ENCODE measurements at regions not wholly inside any gene's neighbourhood (a gene's known extent, or its start where the extent isn't known, plus 50 kb on each side); places are given as distances from the start of the nearest gene placed in this dataset.

- no peak for TF ChIP-seq CTCF (IDR thresholded peaks at IDR 0.05; ENCODE audit: insufficient read depth, low read depth, low read length)
- DNase-seq (ENCODE audit: low read depth) = no peak
Observed at GRCh38 chr18:10111944-10112343, 198.1 kb downstream of the VAPA start.

GRCh38 chr18:10113121-10114022 is 199.6 kb downstream of the VAPA start:
- H3K4me3 ChIP-seq (ENCODE audit: low read depth, low read length) = no peak overlapping the region
- peak; percentile 92 for DNase-seq (ENCODE audit: low read depth)
- TF ChIP-seq CTCF (IDR thresholded peaks at IDR 0.05; ENCODE audit: insufficient read depth, low read depth, low read length) = no peak

More at GRCh38 chr18:10111944-10112343, 198.1 kb downstream of the VAPA start:
- H3K4me3 ChIP-seq (ENCODE audit: low read depth, low read length) = no peak overlapping the region

- no peak for TF ChIP-seq CTCF (IDR thresholded peaks at IDR 0.05; ENCODE audit: insufficient read depth, low read depth, low read length)
- no peak overlapping the region for H3K4me3 ChIP-seq (ENCODE audit: low read depth, low read length)
- DNase-seq (ENCODE audit: low read depth) = no peak
Observed at GRCh38 chr18:10114717-10115463, 201.1 kb downstream of the VAPA start.

GRCh38 chr18:10116574-10116973 is 202.8 kb downstream of the VAPA start:
- peak; percentile 34 for DNase-seq (ENCODE audit: low read depth)
- H3K4me3 ChIP-seq (ENCODE audit: low read depth, low read length) = no peak overlapping the region
- TF ChIP-seq CTCF (IDR thresholded peaks at IDR 0.05; ENCODE audit: insufficient read depth, low read depth, low read length) = no peak

- no peak for TF ChIP-seq CTCF (IDR thresholded peaks at IDR 0.05; ENCODE audit: insufficient read depth, low read depth, low read length)
- no peak overlapping the region for H3K4me3 ChIP-seq (ENCODE audit: low read depth, low read length)
- DNase-seq (ENCODE audit: low read depth) = no peak
Observed at GRCh38 chr18:10119528-10119927, 205.7 kb downstream of the VAPA start.

- DNase-seq (ENCODE audit: low read depth) = no peak
- no peak overlapping the region for H3K4me3 ChIP-seq (ENCODE audit: low read depth, low read length)
- no peak for TF ChIP-seq CTCF (IDR thresholded peaks at IDR 0.05; ENCODE audit: insufficient read depth, low read depth, low read length)
Observed at GRCh38 chr18:10119991-10120390, 206.2 kb downstream of the VAPA start.
